Ovary (tissue), 7 donors: ENCODE measurements at regions not wholly inside any gene's neighbourhood (a gene's known extent, or its start where the extent isn't known, plus 50 kb on each side); places are given as distances from the start of the nearest gene placed in this dataset.

ENCODE experiments used
- DNase-seq, 5 donors: peaks; one replicate each; pipeline ENCODE4 v3.0.0-alpha.2; 2019 to 2020
- H3K27ac ChIP-seq, 2 donors: fragments of 200-600 bp; one replicate each; pipeline versions ENCODE4 v1.5.1 to v1.8.0; 2019 to 2022
- H3K27me3 ChIP-seq: fragments of 200-600 bp; one replicate; pipeline ENCODE4 v1.8.0; 2022
- H3K36me3 ChIP-seq: fragments of 200-600 bp; sonication (generic); one replicate; pipeline ENCODE4 v1.5.1; 2019
- H3K4me1 ChIP-seq: one replicate; pipeline ENCODE4 v1.8.1; 2013; ENCODE audit warnings: mild to moderate bottlenecking, moderate library complexity; ENCODE audit not compliant: insufficient read depth
- H3K4me3 ChIP-seq: fragments of 200-600 bp; sonication (generic); one replicate; pipeline ENCODE4 v1.5.1; 2017
- H3K9me3 ChIP-seq, 2 donors: fragments of 200-600 bp in 1 of 2; sonication (generic) in 1 of 2; one replicate each; pipeline versions ENCODE4 v1.5.1 to v1.8.1; 2013 to 2019; ENCODE audit warnings: mild to moderate bottlenecking in 1 of 2, moderate library complexity in 1 of 2
- CTCF ChIP-seq, 3 donors: fragments of 450-650 bp in 2 of 3; fragments of 200-600 bp in 1 of 3; IDR thresholded peaks; one replicate each; pipeline versions ENCODE4 v1.5.1 to v1.8.0; 2016 to 2022; ENCODE audit warnings: antibody characterized with exemption in 3 of 3, mild to moderate bottlenecking in 1 of 3
- EP300 ChIP-seq: sonication (generic); formaldehyde crosslinking; IDR thresholded peaks from one replicate; pipeline ENCODE4 v1.6.1; 2017; ENCODE audit warnings: antibody characterized with exemption
- POLR2A ChIP-seq: fragments of 450-650 bp; IDR thresholded peaks from one replicate; pipeline ENCODE4 v1.6.1; 2017; ENCODE audit warnings: antibody characterized with exemption, mild to moderate bottlenecking, moderate library complexity
- WGBS, 3 donors: extraction: QIAGEN DNeasy Blood & Tissue Kit in 1 of 3; methylation state at CpG; one replicate each; pipeline versions ENCODE4 v1.1.5 to v1.1.7; 2013 to 2017; 5-methylcytosine and 5-hydroxymethylcytosine counted together
- intact Hi-C, 4 donors: fragments of 100-400 bp; cut with DNase I; formaldehyde crosslinking; loops; one replicate each; pipeline versions ENCODE4 v1.11.0 to v1.15.1; 2022 to 2023
- donor health status: DM: no; HTN: no; CAD: no; lungs with moderate emphysema.
- donor health status: DM: no; HTN: no; CAD: no.
- donor health status: Bipolar disorder and iron deficiency.
- donor health status: DM: no; HTN: no; CAD: no.
- donor health status: DM: yes; HTN: yes; CAD: no.

GRCh38 chr16:48448841-48449481 is 63.7 kb upstream of the SIAH1 start:
- no peak for TF ChIP-seq CTCF (IDR thresholded peaks at IDR 0.05)
- no peak for TF ChIP-seq POLR2A
- no peak for TF ChIP-seq EP300
- Histone ChIP-seq H3K4me3 (no peak overlapping the region), H3K36me3 (no peaks in the 10 kb centered on the region), H3K27ac (no peak overlapping the region), H3K27me3 (no peaks in the 10 kb centered on the region), H3K9me3 (no peaks in the 10 kb centered on the region), H3K4me1 (peaks cover 2% of the 10 kb centered on the region)
- WGBS, 3 donors: 93 to 95% (median 95%) methylated on average over 9 of the region's 9 CpGs
- intact Hi-C loops: no loop called here
- DNase-seq: no peak

GRCh38 chr16:48447940-48448536 is 62.8 kb upstream of the SIAH1 start:
- H3K36me3 ChIP-seq: no peaks in the 10 kb centered on the region
- WGBS, 3 donors: 86 to 96% (median 92%) methylated on average over 7 of the region's 7 CpGs
- intact Hi-C loops: no loop called here

GRCh38 chr16:48447428-48447827 is 62.2 kb upstream of the SIAH1 start:
- Histone ChIP-seq H3K4me1 (peaks cover 2% of the 10 kb centered on the region), H3K27ac (no peak overlapping the region), H3K9me3 (no peaks in the 10 kb centered on the region), H3K4me3 (no peak overlapping the region), H3K27me3 (no peaks in the 10 kb centered on the region), H3K36me3 (no peaks in the 10 kb centered on the region)
- DNase-seq: no peak
- 94 to 95% (median 94%) methylated on average over 8 of the region's 8 CpGs for WGBS, 3 donors
- TF ChIP-seq CTCF (IDR thresholded peaks at IDR 0.05) (no peak), POLR2A (no peak), EP300 (no peak)
- intact Hi-C loops: no loop called here

More at GRCh38 chr16:48447940-48448536, 62.8 kb upstream of the SIAH1 start:
- no peak for DNase-seq
- no peaks in the 10 kb centered on the region for H3K9me3 ChIP-seq
- TF ChIP-seq CTCF (IDR thresholded peaks at IDR 0.05) (no peak), EP300 (no peak)
- H3K4me3 ChIP-seq: no peak overlapping the region
- H3K27me3 ChIP-seq: no peaks in the 10 kb centered on the region
- H3K4me1 ChIP-seq: peaks cover 2% of the 10 kb centered on the region
- no peak overlapping the region for H3K27ac ChIP-seq

GRCh38 chr16:48446534-48446920 is 61.3 kb upstream of the SIAH1 start:
- intact Hi-C loops: no loop called here
- H3K4me3 ChIP-seq: no peak overlapping the region
- no peaks in the 10 kb centered on the region for H3K9me3 ChIP-seq
- DNase-seq: no peak
- WGBS, 3 donors: 78 to 82% (median 81%) methylated on average over 5 of the region's 5 CpGs
- no peak for TF ChIP-seq EP300
- no peak for TF ChIP-seq POLR2A
- TF ChIP-seq CTCF (IDR thresholded peaks at IDR 0.05): no peak
- no peaks in the 10 kb centered on the region for H3K36me3 ChIP-seq
- H3K27ac ChIP-seq: no peak overlapping the region
- H3K27me3 ChIP-seq: no peaks in the 10 kb centered on the region
- H3K4me1 ChIP-seq: peaks cover 2% of the 10 kb centered on the region
